ENCODE measurements at regions not wholly inside any gene's neighbourhood (a gene's known extent, or its start where the extent isn't known, plus 50 kb on each side); places are given as distances from the start of the nearest gene placed in this dataset.

DNA sequence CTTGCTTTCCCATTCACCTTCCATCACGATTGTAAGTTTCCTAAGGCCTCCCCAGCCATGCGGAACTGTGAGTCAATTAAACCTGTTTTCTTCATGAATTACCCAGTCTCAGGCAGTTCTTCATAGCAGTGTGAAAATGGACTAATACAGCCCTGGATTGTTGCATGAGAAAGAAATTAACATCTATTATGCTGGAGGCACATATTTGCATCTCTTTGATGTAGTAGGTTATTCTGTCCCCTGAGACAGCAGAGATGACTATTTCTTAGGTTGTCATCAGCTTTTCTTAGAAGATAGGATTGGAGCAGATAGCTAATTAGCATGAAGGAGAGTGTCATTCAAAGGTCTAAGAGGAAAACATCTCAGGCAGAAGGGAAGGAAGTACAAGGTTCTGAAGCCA is 166.2 kb downstream of the OMA1 start:
- no peak for TF ChIP-seq EZH2 (IDR thresholded peaks at IDR 0.05; ENCODE audit: borderline replicate concordance, low read length)
- TF ChIP-seq, protein P1, sequence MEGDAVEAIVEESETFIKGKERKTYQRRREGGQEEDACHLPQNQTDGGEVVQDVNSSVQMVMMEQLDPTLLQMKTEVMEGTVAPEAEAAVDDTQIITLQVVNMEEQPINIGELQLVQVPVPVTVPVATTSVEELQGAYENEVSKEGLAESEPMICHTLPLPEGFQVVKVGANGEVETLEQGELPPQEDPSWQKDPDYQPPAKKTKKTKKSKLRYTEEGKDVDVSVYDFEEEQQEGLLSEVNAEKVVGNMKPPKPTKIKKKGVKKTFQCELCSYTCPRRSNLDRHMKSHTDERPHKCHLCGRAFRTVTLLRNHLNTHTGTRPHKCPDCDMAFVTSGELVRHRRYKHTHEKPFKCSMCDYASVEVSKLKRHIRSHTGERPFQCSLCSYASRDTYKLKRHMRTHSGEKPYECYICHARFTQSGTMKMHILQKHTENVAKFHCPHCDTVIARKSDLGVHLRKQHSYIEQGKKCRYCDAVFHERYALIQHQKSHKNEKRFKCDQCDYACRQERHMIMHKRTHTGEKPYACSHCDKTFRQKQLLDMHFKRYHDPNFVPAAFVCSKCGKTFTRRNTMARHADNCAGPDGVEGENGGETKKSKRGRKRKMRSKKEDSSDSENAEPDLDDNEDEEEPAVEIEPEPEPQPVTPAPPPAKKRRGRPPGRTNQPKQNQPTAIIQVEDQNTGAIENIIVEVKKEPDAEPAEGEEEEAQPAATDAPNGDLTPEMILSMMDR (conservative IDR thresholded peaks at IDR 0.05 in 1 of 2, IDR thresholded peaks at IDR 0.05 in 1 of 2; ENCODE audit: extremely low read depth in 1 of 2, insufficient read depth in 1 of 2, low read depth in 1 of 2, low read length in 2 of 2) = no peak

All from mammary epithelial cell (primary cell).